ENCODE measurements at regions not wholly inside any gene's neighbourhood (a gene's known extent, or its start where the extent isn't known, plus 50 kb on each side); places are given as distances from the start of the nearest gene placed in this dataset.

GRCh38 chr12:127374447-127374846 lies 892.5 kb upstream of the TMEM132C start:
- no peak for TF ChIP-seq CTCF (IDR thresholded peaks at IDR 0.05 in 8 of 11, conservative IDR thresholded peaks at IDR 0.05 in 3 of 11)
- TF ChIP-seq POLR2A (IDR thresholded peaks at IDR 0.05) = no peak
- TF ChIP-seq POLR2AphosphoS5 (IDR thresholded peaks at IDR 0.05) = no peak
- intact Hi-C loops (cut with DNase I; ENCODE audit: low total_unique reads) = no loop called here

GRCh38 chr12:127381043-127381668 lies 885.8 kb upstream of the TMEM132C start:
- H3K36me3 ChIP-seq = no peaks in the 10 kb centered on the region
- no peak for DNase-seq
- peak overlapping the region in 3 of 8 donors; percentile 6 to 34 (median 10) for H3K4me3 ChIP-seq
- peaks cover 0 to 7% (median 5%) of the 10 kb centered on the region in 6 donors for H3K4me1 ChIP-seq
- WGBS, 5 donors = 4 to 10% (median 6%) methylated on average over 8 to 33 of the region's 33 CpGs
- no peak for TF ChIP-seq POLR2A (IDR thresholded peaks at IDR 0.05)
- TF ChIP-seq CTCF (IDR thresholded peaks at IDR 0.05 in 8 of 11, conservative IDR thresholded peaks at IDR 0.05 in 3 of 11) = peak in 9 of 11 experiments; percentile 47 to 76 (median 66)
- intact Hi-C loops (cut with DNase I; ENCODE audit: low total_unique reads) = loop anchor here (10.0 kb wide), 1 partner anchor 266 kb away; no protein-coding TSS in a partner anchor
- no peak overlapping the region for H3K27ac ChIP-seq
- peaks cover 0 to 12% (median 0%) of the 10 kb centered on the region in 7 donors for H3K27me3 ChIP-seq (replicated peaks in 1 of 7)
- no peaks in the 10 kb centered on the region for H3K9me3 ChIP-seq

More at GRCh38 chr12:127374447-127374846, 892.5 kb upstream of the TMEM132C start:
- no peaks in the 10 kb centered on the region for H3K27me3 ChIP-seq (replicated peaks in 1 of 7)
- H3K9me3 ChIP-seq = no peaks in the 10 kb centered on the region
- no peaks in the 10 kb centered on the region for H3K4me1 ChIP-seq
- no peak overlapping the region for H3K27ac ChIP-seq
- DNase-seq = no peak
- H3K36me3 ChIP-seq = no peaks in the 10 kb centered on the region
- H3K4me3 ChIP-seq = no peak overlapping the region

GRCh38 chr12:127381681-127382080 lies 885.3 kb upstream of the TMEM132C start:
- no peak for DNase-seq
- whole genome bisulfite sequencing, 5 donors = 66 to 79% (median 70%) methylated on average over 6 of the region's 6 CpGs
- H3K4me3 ChIP-seq = no peak overlapping the region
- no peak overlapping the region for H3K27ac ChIP-seq
- intact Hi-C loops (cut with DNase I; ENCODE audit: low total_unique reads) = loop anchor here (10.0 kb wide), 1 partner anchor 267 kb away; no protein-coding TSS in a partner anchor
- H3K36me3 ChIP-seq = no peaks in the 10 kb centered on the region
- no peak for TF ChIP-seq CTCF (IDR thresholded peaks at IDR 0.05 in 8 of 11, conservative IDR thresholded peaks at IDR 0.05 in 3 of 11)
- no peak for TF ChIP-seq POLR2A (IDR thresholded peaks at IDR 0.05)
- no peak for TF ChIP-seq POLR2AphosphoS5 (IDR thresholded peaks at IDR 0.05)
- H3K27me3 ChIP-seq (replicated peaks in 1 of 7) = peaks cover 0 to 15% (median 0%) of the 10 kb centered on the region in 7 donors
- no peaks in the 10 kb centered on the region for H3K9me3 ChIP-seq
- peaks cover 0 to 7% (median 5%) of the 10 kb centered on the region in 6 donors for H3K4me1 ChIP-seq

GRCh38 chr12:127383281-127383680 lies 883.7 kb upstream of the TMEM132C start:
- 56 to 66% (median 61%) methylated on average over 8 of the region's 8 CpGs for WGBS, 5 donors
- no peaks in the 10 kb centered on the region for H3K9me3 ChIP-seq
- intact Hi-C loops (cut with DNase I; ENCODE audit: low total_unique reads) = loop anchor here (10.0 kb wide), 1 partner anchor 268 kb away; no protein-coding TSS in a partner anchor
- peaks cover 0 to 7% (median 5%) of the 10 kb centered on the region in 6 donors for H3K4me1 ChIP-seq
- no peak overlapping the region for H3K4me3 ChIP-seq
- no peaks in the 10 kb centered on the region for H3K36me3 ChIP-seq
- H3K27me3 ChIP-seq (replicated peaks in 1 of 7) = peaks cover 0 to 15% (median 0%) of the 10 kb centered on the region in 7 donors
- no peak for DNase-seq
- TF ChIP-seq POLR2A (IDR thresholded peaks at IDR 0.05) (no peak), CTCF (IDR thresholded peaks at IDR 0.05 in 8 of 11, conservative IDR thresholded peaks at IDR 0.05 in 3 of 11) (no peak), POLR2AphosphoS5 (IDR thresholded peaks at IDR 0.05) (no peak)
- no peak overlapping the region for H3K27ac ChIP-seq
